ENCODE measurements at regions not wholly inside any gene's neighbourhood (a gene's known extent, or its start where the extent isn't known, plus 50 kb on each side); places are given as distances from the start of the nearest gene placed in this dataset.

DNA sequence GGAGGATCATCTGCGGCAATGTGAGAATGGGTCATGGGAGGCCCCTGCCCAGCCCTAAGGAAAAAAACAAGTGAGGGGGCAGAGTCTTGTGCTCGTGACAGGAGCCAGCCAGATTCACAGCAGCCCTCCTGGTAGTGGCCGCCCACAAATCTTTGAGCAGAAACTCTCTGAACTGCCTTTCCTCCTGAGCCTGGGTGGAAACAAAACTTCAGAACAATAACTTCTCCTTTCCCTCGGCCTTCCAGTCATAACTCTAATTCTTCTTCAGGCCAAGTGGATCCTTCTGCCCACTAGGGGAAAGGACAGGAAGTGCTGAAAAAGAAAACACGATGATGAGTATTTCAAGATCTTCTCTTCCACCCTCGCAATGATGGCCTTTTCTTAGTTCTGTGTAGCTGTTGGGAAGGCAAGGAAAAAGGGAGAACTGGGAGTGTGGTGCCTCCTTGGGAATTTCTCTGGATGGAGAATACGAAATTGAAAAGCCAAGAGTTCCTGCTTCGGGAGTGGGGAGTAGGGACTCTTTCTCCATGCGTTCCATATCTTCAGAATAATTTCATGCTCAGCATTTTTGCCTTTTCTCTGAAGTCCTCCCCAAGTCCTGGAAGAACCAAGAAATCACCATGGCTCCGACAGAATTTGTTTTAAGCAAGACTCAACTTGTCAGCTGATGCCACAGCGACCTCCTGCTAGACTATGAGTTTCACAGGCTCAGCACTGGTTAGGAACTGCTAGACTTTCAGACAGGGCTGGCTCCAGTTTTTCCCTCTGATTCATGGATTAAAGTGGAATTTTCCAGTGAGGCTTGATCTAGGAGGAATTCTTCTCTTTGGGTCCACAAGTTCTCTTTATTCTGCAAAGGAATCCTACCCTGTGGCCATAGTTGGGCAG lies 188.9 kb downstream of the CAND1 start:
- H3K4me3 ChIP-seq (ENCODE audit: low read depth, low read length) = no peak overlapping the region
- peak; percentile 36 for DNase-seq (ENCODE audit: low read depth)
- TF ChIP-seq, protein P1, sequence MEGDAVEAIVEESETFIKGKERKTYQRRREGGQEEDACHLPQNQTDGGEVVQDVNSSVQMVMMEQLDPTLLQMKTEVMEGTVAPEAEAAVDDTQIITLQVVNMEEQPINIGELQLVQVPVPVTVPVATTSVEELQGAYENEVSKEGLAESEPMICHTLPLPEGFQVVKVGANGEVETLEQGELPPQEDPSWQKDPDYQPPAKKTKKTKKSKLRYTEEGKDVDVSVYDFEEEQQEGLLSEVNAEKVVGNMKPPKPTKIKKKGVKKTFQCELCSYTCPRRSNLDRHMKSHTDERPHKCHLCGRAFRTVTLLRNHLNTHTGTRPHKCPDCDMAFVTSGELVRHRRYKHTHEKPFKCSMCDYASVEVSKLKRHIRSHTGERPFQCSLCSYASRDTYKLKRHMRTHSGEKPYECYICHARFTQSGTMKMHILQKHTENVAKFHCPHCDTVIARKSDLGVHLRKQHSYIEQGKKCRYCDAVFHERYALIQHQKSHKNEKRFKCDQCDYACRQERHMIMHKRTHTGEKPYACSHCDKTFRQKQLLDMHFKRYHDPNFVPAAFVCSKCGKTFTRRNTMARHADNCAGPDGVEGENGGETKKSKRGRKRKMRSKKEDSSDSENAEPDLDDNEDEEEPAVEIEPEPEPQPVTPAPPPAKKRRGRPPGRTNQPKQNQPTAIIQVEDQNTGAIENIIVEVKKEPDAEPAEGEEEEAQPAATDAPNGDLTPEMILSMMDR (conservative IDR thresholded peaks at IDR 0.05; ENCODE audit: low read depth, low read length) = peak; percentile 62

DNA sequence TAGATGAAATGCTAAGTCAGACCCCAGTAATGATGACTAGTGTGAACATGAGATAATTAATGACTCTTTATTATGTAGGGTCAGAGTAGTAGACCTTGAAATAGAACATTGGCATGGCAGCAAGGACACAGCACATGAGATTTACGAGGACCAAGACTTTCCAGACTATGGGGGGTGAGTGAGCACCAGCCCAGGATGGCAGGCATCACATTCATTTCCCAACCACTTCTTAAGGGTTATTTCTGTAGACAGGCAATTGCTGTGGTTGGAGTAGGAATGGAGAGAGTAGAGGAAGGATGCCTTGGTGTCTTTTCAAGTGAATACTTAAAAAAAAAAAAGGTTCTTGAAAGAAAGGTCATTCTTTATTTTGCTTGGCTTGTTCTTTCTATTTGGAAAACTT lies 189.4 kb upstream of the DYRK2 start:
- TF ChIP-seq, protein P1 (conservative IDR thresholded peaks at IDR 0.05; ENCODE audit: low read depth, low read length) = no peak
- H3K4me3 ChIP-seq (ENCODE audit: low read depth, low read length) = no peak overlapping the region
- DNase-seq (ENCODE audit: low read depth) = no peak

DNA sequence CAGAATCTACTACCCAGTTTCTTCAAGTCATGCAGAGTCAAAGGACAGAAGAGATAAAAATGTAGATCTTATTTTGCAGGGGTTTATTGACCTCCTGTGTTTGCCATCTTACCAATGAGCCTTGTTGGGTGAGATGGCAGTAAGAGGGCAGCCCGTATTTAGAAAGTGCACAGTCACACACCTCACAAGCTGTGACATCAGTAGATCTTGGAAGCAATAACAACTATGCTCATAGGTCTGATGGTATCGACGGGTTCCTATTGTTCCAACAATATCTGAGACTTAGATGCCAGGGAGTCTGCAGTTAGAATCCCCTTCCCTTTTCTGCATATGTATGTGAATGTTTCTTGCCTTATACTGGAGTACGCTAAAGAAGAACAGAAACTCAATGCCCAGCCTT lies 189.0 kb upstream of the DYRK2 start:
- H3K4me3 ChIP-seq (ENCODE audit: low read depth, low read length) = no peak overlapping the region
- TF ChIP-seq, protein P1 (conservative IDR thresholded peaks at IDR 0.05; ENCODE audit: low read depth, low read length) = no peak
- DNase-seq (ENCODE audit: low read depth) = no peak

DNA sequence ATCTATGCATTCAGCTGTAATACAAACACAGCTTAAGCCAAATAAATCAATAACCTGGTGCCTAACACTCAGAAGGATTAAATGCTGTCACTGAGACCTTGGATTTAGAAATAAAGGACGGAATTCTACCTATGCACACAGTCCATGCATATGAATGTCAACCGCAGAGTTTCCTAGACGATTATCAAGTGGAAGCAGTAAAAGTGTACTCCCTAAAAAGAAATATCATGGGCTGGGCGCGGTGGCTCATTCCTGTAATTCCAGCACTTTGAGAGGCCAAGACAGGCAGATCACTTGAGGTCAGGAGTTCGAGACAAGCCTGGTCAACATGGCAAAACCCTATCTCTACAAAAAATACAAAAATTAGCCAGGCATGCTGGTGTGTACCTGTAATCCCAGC lies 188.2 kb upstream of the DYRK2 start:
- H3K4me3 ChIP-seq (ENCODE audit: low read depth, low read length) = no peak overlapping the region
- DNase-seq (ENCODE audit: low read depth) = no peak
- TF ChIP-seq, protein P1 (conservative IDR thresholded peaks at IDR 0.05; ENCODE audit: low read depth, low read length) = no peak

DNA sequence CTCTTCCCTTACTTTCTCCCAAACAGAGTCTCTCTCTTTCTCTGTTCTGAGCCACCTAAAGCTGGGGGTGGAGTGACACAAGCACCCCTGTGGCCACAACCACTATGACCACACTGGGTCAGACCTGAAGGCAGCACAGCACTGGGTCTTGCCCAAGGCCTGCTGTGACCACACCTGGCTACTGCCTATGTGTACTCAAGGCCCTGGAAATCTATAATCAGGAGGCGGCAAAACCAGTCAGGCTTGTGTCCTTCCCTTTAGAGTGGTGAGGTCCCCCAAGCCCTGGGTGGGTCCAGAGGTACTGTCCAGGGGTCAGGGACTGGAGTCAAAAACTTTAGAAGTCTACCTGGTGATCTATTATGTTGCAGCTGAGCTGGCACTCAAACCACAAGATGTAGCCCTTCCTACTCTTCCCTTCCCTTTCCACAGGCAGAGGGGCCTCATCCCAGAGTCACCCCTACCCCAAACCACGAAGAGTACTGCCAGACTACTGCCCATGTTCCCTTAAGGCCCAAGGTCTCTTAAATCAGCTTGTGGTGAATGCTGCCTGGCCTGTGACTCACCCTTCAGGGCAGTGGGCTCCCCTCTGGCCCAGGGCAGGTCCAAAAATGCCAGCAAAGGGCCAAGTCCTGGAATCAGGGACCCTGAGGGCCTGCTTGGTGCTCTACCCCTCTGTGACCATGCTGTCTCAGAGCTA lies 179.8 kb upstream of the DYRK2 start:
- no peak overlapping the region for H3K4me3 ChIP-seq (ENCODE audit: low read depth, low read length)
- TF ChIP-seq, protein P1 (conservative IDR thresholded peaks at IDR 0.05; ENCODE audit: low read depth, low read length) = no peak
- no peak for DNase-seq (ENCODE audit: low read depth)

DNA sequence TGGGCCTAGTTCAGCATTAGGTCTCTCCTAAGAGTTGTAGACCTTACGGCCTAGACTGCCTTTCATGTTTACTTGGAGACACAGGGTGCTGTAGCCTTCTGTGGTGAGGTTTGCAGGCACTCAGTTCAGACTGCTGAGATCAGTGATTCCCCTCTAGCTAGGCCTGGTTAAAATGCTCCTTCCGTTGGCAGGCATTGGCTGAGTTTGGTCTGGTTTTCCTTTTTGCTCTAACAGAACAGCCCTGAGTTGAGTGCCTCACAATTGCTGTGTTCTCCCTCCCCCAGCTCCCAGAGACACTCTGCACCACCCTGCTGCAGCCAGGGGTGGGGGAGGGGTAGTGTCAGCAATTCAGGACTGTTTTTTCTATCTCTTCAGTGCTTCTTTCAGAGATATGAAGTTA lies 178.9 kb upstream of the DYRK2 start:
- no peak overlapping the region for H3K4me3 ChIP-seq (ENCODE audit: low read depth, low read length)
- TF ChIP-seq, protein P1 (conservative IDR thresholded peaks at IDR 0.05; ENCODE audit: low read depth, low read length) = no peak
- DNase-seq (ENCODE audit: low read depth) = no peak

All from choroid plexus epithelial cell (primary cell).